ENCODE measurements at regions not wholly inside any gene's neighbourhood (a gene's known extent, or its start where the extent isn't known, plus 50 kb on each side); places are given as distances from the start of the nearest gene placed in this dataset.

GRCh38 chr9:96150324-96151227, 151.4 kb downstream of the HSD17B3 start (continued):
- TF ChIP-seq REST (IDR thresholded peaks at IDR 0.05; ENCODE audit: unreplicated experiment) (no peak), NANOG (IDR thresholded peaks at IDR 0.05; ENCODE audit: borderline replicate concordance) (no peak), STAT1 (IDR thresholded peaks at IDR 0.05; ENCODE audit: unreplicated experiment) (no peak), ZNF331 (CRISPR knock-in tag; IDR thresholded peaks at IDR 0.05; ENCODE audit: low read depth) (no peak), EZH2phosphoT487 (IDR thresholded peaks at IDR 0.05; ENCODE audit: unreplicated experiment) (no peak), CREB1 (CRISPR knock-in tag; IDR thresholded peaks at IDR 0.05; ENCODE audit: low read depth) (no peak), CTCF (conservative IDR thresholded peaks at IDR 0.05; ENCODE audit: low read depth in 2 of 2) (no peak), EZH2 (IDR thresholded peaks at IDR 0.05; ENCODE audit: low read depth, unreplicated experiment) (no peak), POLR2AphosphoS5 (IDR thresholded peaks at IDR 0.05; ENCODE audit: low read depth) (no peak)

- H3K4me1 ChIP-seq (ENCODE audit: insufficient read depth): no peaks in the 10 kb centered on the region
- no peaks in the 10 kb centered on the region for H3K36me3 ChIP-seq (ENCODE audit: insufficient read depth)
- H3K4me3 ChIP-seq: no peak overlapping the region
- H3K79me2 ChIP-seq (replicated peaks; ENCODE audit: insufficient read depth): no peaks in the 10 kb centered on the region
- Mint-ChIP-seq H3K4me1 (no peaks in the 10 kb centered on the region), H3K27me3 (ENCODE audit: insufficient read depth, low read depth, poor library complexity) (peaks cover 4% of the 10 kb centered on the region), H3K27ac (no peak overlapping the region), H3K4me3 (no peak overlapping the region), H3K36me3 (ENCODE audit: low read depth) (no peaks in the 10 kb centered on the region), H3K9me3 (no peaks in the 10 kb centered on the region)
- H3F3A ChIP-seq (replicated peaks; ENCODE audit: low read depth): no peaks in the 10 kb centered on the region
- H3K9me2 ChIP-seq (ENCODE audit: insufficient read depth): no peaks in the 10 kb centered on the region
- H3K27ac ChIP-seq (ENCODE audit: low read depth): no peak overlapping the region
- H3K27me3 ChIP-seq (ENCODE audit: insufficient read depth): no peaks in the 10 kb centered on the region
- DNase-seq (ENCODE audit: low spot score): no peak
- ATAC-seq: no peak
- no peaks in the 10 kb centered on the region for H4K20me1 ChIP-seq (replicated peaks; ENCODE audit: insufficient read depth)
- no peak for TF ChIP-seq POLR2AphosphoS5 (IDR thresholded peaks at IDR 0.05; ENCODE audit: low read depth)
- no peak for TF ChIP-seq EZH2 (IDR thresholded peaks at IDR 0.05; ENCODE audit: low read depth, unreplicated experiment)
- TF ChIP-seq STAT1 (IDR thresholded peaks at IDR 0.05; ENCODE audit: unreplicated experiment): no peak
- no peak for TF ChIP-seq ETS1 (IDR thresholded peaks at IDR 0.05)
- no peak overlapping the region for H3K4me2 ChIP-seq
- no peak overlapping the region for H2AFZ ChIP-seq
Measured at GRCh38 chr9:96149533-96150280, 152.3 kb downstream of the HSD17B3 start.
